Activated naive CD4-positive, alpha-beta T cell treated with anti-CD3 and anti-CD28 coated beads for 36 hours (primary cell): ENCODE measurements at regions not wholly inside any gene's neighbourhood (a gene's known extent, or its start where the extent isn't known, plus 50 kb on each side); places are given as distances from the start of the nearest gene placed in this dataset.

Experiments
- CTCF ChIA-PET: fragments of 350-600 bp; sonication (Branson Sonifier 250); formaldehyde crosslinking; loops from one replicate; lab custom pipeline; 2021; ENCODE audit warnings: antibody characterized with exemption; lab: Charles Lee
- DNase-seq: peaks from one replicate; pipeline ENCODE4 v3.0.0-alpha.2; 2020
- H3K27ac Mint-ChIP-seq: one replicate; pipeline ENCODE4 v1.8.0; 2021; ENCODE audit warnings: mild to moderate bottlenecking, mixed read lengths
- H3K27me3 Mint-ChIP-seq: one replicate; pipeline ENCODE4 v1.8.0; 2021; ENCODE audit warnings: low read depth, mixed read lengths
- H3K36me3 Mint-ChIP-seq: one replicate; pipeline ENCODE4 v1.8.0; 2021; ENCODE audit warnings: low read depth, mixed read lengths
- H3K4me1 Mint-ChIP-seq: one replicate; pipeline ENCODE4 v1.8.0; 2021; ENCODE audit warnings: low read depth, mixed read lengths
- H3K4me3 Mint-ChIP-seq: one replicate; pipeline ENCODE4 v1.8.0; 2021; ENCODE audit warnings: mild to moderate bottlenecking, moderate library complexity, mixed read lengths
- H3K9me3 Mint-ChIP-seq: one replicate; pipeline ENCODE4 v1.8.0; 2021; ENCODE audit warnings: mixed read lengths
- intact Hi-C: fragments of 100-400 bp; cut with micrococcal nuclease; formaldehyde crosslinking; loops from one replicate; pipeline ENCODE4 v1.15.1; 2023

DNA sequence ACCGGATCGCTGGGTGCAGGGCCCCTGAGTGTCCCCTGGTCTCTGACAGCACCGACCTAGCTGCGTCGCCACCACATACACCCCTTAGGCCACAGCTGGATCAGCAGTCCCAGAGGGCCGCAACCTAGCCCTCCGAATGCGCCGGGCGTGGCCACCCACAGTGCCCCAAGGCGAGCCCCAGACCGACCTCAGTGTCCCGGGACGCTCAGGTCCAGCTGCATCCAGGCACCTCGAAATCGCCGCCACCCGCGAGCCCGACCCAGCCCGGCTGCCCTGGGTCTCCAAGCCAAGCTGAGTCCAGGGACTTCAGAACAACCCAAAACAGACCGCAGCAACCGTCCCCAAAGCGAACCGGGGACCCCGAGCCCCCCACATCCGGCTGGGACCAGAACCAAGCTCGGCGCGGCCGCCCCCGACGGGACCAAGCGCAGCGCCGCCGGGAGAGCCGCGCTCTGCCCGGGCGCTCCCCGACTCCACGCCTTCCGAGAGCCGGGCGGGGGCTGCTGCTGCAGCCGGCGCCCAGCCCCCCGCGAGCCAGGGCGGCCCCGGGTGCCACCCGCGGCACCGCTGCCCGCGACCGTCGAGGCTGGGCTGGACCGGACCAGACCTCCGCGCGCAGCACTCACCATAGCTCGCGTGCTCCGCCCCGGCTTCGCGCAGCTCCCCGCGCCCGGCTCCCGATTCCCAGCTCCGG is 54.6 kb upstream of the ECE1 start:
- Mint-ChIP-seq H3K4me1 (peaks cover 39% of the 10 kb centered on the region), H3K27me3 (no peaks in the 10 kb centered on the region), H3K4me3 (peak overlapping the region; percentile 92), H3K9me3 (no peaks in the 10 kb centered on the region), H3K27ac (peak overlapping the region; percentile 92), H3K36me3 (peaks cover 33% of the 10 kb centered on the region)
- CTCF ChIA-PET, result interaction anchor here (0.6 to 3.0 kb wide), 12 partner anchors 10 to 678 kb away, joined by 3 to 11 read pairs (median 4); no protein-coding TSS in a partner anchor
- intact Hi-C loops, result loop anchor here (1.0 to 10.0 kb wide), 3 partner anchors 52 to 680 kb away; partner anchors contain the start of gene HP1BP3
- DNase-seq, result no peak

- H3K4me1 Mint-ChIP-seq, result peaks cover 46% of the 10 kb centered on the region
- H3K4me3 Mint-ChIP-seq, result peak overlapping the region; percentile 92
- H3K27ac Mint-ChIP-seq, result peak overlapping the region; percentile 92
- H3K9me3 Mint-ChIP-seq, result no peaks in the 10 kb centered on the region
- no peaks in the 10 kb centered on the region for H3K27me3 Mint-ChIP-seq
- DNase-seq, result peak; percentile 34
- H3K36me3 Mint-ChIP-seq, result peaks cover 38% of the 10 kb centered on the region
- intact Hi-C loops, result loop anchor here (1.0 to 10.0 kb wide), 3 partner anchors 51 to 681 kb away; partner anchors contain the start of gene HP1BP3
- CTCF ChIA-PET, result interaction anchor here (0.9 to 3.0 kb wide), 8 partner anchors 10 to 127 kb away, joined by 3 to 11 read pairs (median 6); no protein-coding TSS in a partner anchor
Measured at GRCh38 chr1:21344098-21344749, 54.0 kb upstream of the ECE1 start.

DNA sequence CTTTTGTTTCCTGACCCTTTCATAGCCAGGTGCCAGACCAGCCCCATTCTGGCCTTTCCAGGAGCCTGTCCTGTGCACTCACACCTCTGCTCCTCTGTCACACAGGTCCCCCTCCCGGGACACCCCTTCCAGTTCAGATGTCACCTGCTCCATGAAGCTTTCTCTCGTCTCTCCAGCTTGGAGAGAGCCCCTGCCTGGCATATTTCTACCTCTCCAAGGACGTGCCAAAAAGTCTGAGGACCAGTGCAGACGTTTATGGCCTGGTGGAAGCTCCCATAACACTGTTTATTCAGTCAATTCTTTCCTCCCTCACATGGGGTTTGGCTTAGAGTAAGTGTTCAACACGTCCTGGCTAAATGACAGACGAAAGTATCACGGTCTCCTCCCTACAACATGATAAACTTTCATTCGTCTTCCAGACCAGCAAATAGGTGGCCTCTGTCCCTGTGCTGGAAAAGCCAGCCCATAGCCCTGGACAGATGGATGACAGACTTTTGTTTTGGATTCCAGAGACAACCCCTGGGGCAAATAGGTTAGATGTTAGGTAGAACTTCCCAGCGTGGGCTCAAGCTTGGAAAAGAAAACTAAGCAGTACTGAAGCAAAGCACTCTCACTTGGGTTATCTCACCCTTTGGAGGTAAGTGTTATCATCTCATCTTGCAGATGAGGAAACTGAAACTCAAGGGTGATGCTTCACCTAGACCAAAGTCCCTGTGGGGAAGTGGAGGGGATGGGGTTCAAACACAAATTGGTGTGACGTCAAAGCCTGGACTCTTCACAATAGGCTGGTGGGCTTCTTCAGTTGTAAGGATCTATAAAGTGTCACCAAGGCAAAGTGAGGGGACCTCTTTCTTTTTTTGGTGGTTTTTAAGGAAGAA is 52.9 kb upstream of the ECE1 start:
- Mint-ChIP-seq H3K4me3 (peak overlapping the region; percentile 92), H3K27me3 (no peaks in the 10 kb centered on the region), H3K9me3 (no peaks in the 10 kb centered on the region), H3K36me3 (peaks cover 43% of the 10 kb centered on the region), H3K27ac (peak overlapping the region; percentile 92), H3K4me1 (peaks cover 56% of the 10 kb centered on the region)
- CTCF ChIA-PET, result interaction anchor here (1.1 to 3.0 kb wide), 4 partner anchors 9 to 73 kb away, joined by 4 to 11 read pairs (median 4); no protein-coding TSS in a partner anchor
- intact Hi-C loops, result loop anchor here (1.0 to 10.0 kb wide), 4 partner anchors 9 to 682 kb away; no protein-coding TSS in a partner anchor
- DNase-seq, result peak; percentile 70

DNA sequence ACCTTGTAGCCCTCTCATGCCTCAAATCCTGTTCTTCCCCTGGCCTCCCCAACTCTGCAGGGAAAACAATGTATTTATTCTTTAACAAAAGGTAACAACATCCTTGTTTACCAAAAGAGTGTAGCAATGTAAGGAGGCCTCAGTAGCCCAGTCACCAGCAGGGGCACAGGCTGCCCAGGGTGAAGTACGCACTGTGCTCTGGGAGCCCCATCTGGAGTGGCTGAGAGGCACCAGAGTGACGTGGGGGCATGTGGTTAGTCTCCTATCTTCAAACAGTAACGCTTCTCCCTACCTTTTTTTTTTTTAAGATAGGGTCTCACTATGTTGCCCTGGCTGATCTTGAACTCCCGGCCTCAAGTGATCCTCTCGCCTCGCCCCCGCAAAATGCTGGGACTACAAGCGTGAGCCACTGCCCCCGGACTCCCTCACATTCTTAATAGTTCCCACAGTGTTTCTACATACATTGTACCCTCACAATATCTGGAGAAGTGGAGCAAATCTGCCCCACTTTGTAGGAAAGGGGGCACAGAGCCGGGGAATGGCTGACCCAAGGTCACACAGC is 51.3 kb upstream of the ECE1 start:
- Mint-ChIP-seq H3K9me3 (no peaks in the 10 kb centered on the region), H3K27me3 (no peaks in the 10 kb centered on the region), H3K27ac (peak overlapping the region; percentile 92), H3K4me1 (peaks cover 72% of the 10 kb centered on the region), H3K4me3 (peak overlapping the region; percentile 92), H3K36me3 (peaks cover 43% of the 10 kb centered on the region)
- intact Hi-C loops, result loop anchor here (2.0 to 10.0 kb wide), 2 partner anchors 87 to 683 kb away; no protein-coding TSS in a partner anchor
- CTCF ChIA-PET, result no interaction called here
- no peak for DNase-seq

GRCh38 chr1:21341022-21341421 is 50.8 kb upstream of the ECE1 start:
- intact Hi-C loops, result loop anchor here (10.0 kb wide), 1 partner anchor 684 kb away; no protein-coding TSS in a partner anchor
- no peak overlapping the region for H3K4me3 Mint-ChIP-seq
- peaks cover 76% of the 10 kb centered on the region for H3K4me1 Mint-ChIP-seq
- H3K36me3 Mint-ChIP-seq, result peaks cover 44% of the 10 kb centered on the region
- H3K27me3 Mint-ChIP-seq, result no peaks in the 10 kb centered on the region
- CTCF ChIA-PET, result no interaction called here
- peak overlapping the region; percentile 77 for H3K27ac Mint-ChIP-seq
- no peak for DNase-seq
- H3K9me3 Mint-ChIP-seq, result no peaks in the 10 kb centered on the region

DNA sequence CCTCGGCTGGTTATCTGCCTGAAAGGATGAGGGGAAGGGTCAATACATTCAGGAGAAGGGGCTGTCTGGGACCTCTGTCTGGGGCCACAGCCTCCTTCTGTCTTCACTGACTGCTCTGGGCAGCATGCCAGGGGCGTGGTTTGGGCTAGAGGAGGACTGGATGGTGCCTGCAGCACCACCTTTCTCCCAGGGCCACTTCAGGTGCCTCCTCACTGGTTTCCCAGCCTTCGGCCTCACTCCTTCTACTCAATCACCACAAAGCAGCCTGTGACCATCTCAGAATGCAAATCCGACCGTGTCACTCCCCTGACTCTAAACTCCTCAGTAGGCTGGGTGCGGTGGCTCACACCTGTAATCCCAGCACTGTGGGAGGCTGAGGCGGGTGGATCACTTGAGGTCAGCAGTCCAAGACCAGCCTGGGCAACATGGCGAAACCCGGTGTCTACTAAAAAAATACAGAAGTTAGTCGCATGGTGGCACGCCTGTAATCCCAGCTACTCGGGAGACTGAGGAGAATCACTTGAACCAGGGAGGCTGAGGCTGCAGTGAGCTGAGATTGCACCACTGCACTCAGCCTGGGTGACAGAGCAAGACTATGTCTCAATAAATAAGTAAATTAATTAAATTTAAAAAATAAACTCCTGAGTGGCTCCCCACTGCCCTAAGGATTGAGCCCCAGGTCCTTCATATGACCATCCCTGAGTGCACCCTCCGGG is 50.1 kb upstream of the ECE1 start:
- intact Hi-C loops, result loop anchor here (10.0 kb wide), 1 partner anchor 684 kb away; no protein-coding TSS in a partner anchor
- Mint-ChIP-seq H3K27ac (peak overlapping the region; percentile 77), H3K27me3 (no peaks in the 10 kb centered on the region), H3K4me3 (no peak overlapping the region), H3K4me1 (peaks cover 83% of the 10 kb centered on the region), H3K9me3 (no peaks in the 10 kb centered on the region), H3K36me3 (peaks cover 45% of the 10 kb centered on the region)
- no peak for DNase-seq
- CTCF ChIA-PET, result no interaction called here
